ENCODE measurements at regions not wholly inside any gene's neighbourhood (a gene's known extent, or its start where the extent isn't known, plus 50 kb on each side); places are given as distances from the start of the nearest gene placed in this dataset.
A peak's percentile ranks its signal among the peaks of the same experiment; 100 is the strongest.

DNA sequence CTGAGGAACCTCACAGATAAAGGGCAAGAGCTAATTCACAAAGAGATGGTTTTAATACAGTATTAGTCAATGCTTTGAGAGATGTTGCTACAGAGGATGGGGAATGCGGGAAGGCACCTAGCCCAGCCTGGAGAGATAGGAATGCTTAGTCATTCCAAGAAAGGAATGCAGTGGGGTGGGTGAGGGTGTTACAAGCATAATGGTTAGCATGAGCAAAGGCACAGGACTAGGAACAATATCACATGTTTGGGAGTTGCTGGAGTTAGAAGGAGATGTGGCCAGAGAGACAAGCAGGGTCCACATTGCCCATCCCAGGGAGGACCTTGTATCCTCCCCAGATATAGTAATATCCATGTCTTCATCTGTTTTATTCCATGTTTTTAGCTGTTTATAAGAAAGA, 107.0 kb upstream of the OGFRL1 start:
- WGBS, 2 experiments (ENCODE audit: insufficient coverage in 1 of 2, insufficient read length in 1 of 2) = 40 to 51% methylated on average over 1 of the region's 1 CpG
- Mint-ChIP-seq H3K9me3 (no peaks in the 10 kb centered on the region), H3K36me3 (ENCODE audit: low read depth) (no peaks in the 10 kb centered on the region), H3K27ac (peak overlapping the region; percentile 76), H3K4me1 (peaks cover 15% of the 10 kb centered on the region), H3K27me3 (ENCODE audit: insufficient read depth) (no peaks in the 10 kb centered on the region), H3K4me3 (no peak overlapping the region)
- Histone ChIP-seq H3K9me3 (ENCODE audit: control insufficient read depth, low read length) (peaks cover 3% of the 10 kb centered on the region), H3K36me3 (ENCODE audit: control insufficient read depth, insufficient read depth, low read length) (no peaks in the 10 kb centered on the region), H3K9ac (ENCODE audit: extremely low read depth, low read length, poor library complexity, severe bottlenecking) (no peak overlapping the region), H3K27ac (ENCODE audit: low read depth, low read length) (no peak overlapping the region), H3K4me3 (ENCODE audit: low read length) (peak overlapping the region; percentile 4), H3K4me1 (ENCODE audit: control insufficient read depth, insufficient read depth, low read length) (peaks cover 10% of the 10 kb centered on the region), H3K27me3 (ENCODE audit: control insufficient read depth, insufficient read depth, low read length, poor library complexity, severe bottlenecking) (no peaks in the 10 kb centered on the region)
- DNase-seq = peak; percentile 83
- TF ChIP-seq, protein P1, sequence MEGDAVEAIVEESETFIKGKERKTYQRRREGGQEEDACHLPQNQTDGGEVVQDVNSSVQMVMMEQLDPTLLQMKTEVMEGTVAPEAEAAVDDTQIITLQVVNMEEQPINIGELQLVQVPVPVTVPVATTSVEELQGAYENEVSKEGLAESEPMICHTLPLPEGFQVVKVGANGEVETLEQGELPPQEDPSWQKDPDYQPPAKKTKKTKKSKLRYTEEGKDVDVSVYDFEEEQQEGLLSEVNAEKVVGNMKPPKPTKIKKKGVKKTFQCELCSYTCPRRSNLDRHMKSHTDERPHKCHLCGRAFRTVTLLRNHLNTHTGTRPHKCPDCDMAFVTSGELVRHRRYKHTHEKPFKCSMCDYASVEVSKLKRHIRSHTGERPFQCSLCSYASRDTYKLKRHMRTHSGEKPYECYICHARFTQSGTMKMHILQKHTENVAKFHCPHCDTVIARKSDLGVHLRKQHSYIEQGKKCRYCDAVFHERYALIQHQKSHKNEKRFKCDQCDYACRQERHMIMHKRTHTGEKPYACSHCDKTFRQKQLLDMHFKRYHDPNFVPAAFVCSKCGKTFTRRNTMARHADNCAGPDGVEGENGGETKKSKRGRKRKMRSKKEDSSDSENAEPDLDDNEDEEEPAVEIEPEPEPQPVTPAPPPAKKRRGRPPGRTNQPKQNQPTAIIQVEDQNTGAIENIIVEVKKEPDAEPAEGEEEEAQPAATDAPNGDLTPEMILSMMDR (conservative IDR thresholded peaks at IDR 0.05) = no peak

DNA sequence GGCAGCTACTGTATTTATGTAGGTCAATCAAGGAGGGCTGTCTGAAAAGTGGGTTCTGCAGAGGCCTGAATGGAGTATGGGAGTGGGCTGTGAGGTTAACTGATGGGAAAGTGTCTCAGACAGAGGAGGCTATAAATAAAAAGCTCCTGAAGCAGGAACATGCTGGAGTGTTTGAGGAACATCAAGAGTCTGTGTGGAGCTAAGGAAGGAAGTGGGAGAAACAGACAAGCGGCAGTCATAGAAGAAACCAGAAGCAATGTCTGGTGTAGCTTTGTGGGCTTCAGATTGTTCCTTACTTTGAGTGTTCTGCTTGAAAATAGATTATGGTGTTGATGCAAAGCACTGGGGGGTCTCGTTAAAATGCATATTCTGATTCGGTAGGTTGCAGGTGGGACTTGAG, 101.5 kb upstream of the OGFRL1 start:
- 85 to 86% methylated on average over 3 of the region's 3 CpGs for WGBS, 2 experiments (ENCODE audit: insufficient coverage in 1 of 2, insufficient read length in 1 of 2)
- TF ChIP-seq, protein P1 (conservative IDR thresholded peaks at IDR 0.05) = no peak
- Mint-ChIP-seq H3K4me1 (peaks cover 4% of the 10 kb centered on the region), H3K27ac (no peak overlapping the region), H3K36me3 (ENCODE audit: low read depth) (no peaks in the 10 kb centered on the region), H3K9me3 (no peaks in the 10 kb centered on the region), H3K27me3 (ENCODE audit: insufficient read depth) (no peaks in the 10 kb centered on the region), H3K4me3 (no peak overlapping the region)
- DNase-seq = no peak
- Histone ChIP-seq H3K4me1 (ENCODE audit: control insufficient read depth, insufficient read depth, low read length) (no peaks in the 10 kb centered on the region), H3K36me3 (ENCODE audit: control insufficient read depth, insufficient read depth, low read length) (no peaks in the 10 kb centered on the region), H3K9ac (ENCODE audit: extremely low read depth, low read length, poor library complexity, severe bottlenecking) (no peak overlapping the region), H3K27ac (ENCODE audit: low read depth, low read length) (no peak overlapping the region), H3K9me3 (ENCODE audit: control insufficient read depth, low read length) (peaks cover 3% of the 10 kb centered on the region), H3K27me3 (ENCODE audit: control insufficient read depth, insufficient read depth, low read length, poor library complexity, severe bottlenecking) (no peaks in the 10 kb centered on the region), H3K4me3 (ENCODE audit: low read length) (no peak overlapping the region)

DNA sequence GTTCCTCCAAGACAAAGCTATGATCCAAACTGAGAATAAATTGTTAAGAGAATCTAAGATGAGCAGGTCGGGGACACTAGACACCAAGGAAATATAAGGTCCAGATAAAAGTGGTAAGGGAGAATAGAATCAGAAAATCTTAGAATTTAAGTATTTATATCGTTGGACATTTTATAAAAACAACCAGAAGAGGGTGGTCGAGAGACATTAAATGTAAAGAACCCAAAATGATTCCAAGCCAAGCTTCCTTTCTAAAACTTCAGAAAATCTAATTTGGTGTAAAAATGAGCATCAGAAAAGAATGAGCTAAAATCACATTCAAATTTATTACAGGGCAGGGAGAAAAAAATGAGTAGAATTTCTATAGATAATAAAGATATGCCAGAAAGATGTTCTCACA, 97.8 kb upstream of the OGFRL1 start:
- no peak overlapping the region for H3K4me3 ChIP-seq (ENCODE audit: low read length)
- TF ChIP-seq, protein P1 (conservative IDR thresholded peaks at IDR 0.05) = peak; percentile 61
- H3K9me3 ChIP-seq (ENCODE audit: control insufficient read depth, low read length) = no peaks in the 10 kb centered on the region
- H3K27me3 ChIP-seq (ENCODE audit: control insufficient read depth, insufficient read depth, low read length, poor library complexity, severe bottlenecking) = no peaks in the 10 kb centered on the region
- no peaks in the 10 kb centered on the region for H3K4me1 ChIP-seq (ENCODE audit: control insufficient read depth, insufficient read depth, low read length)
- H3K27ac ChIP-seq (ENCODE audit: low read depth, low read length) = no peak overlapping the region
- WGBS, 2 experiments (ENCODE audit: insufficient coverage in 1 of 2, insufficient read length in 1 of 2) = 50 to 72% methylated on average over 1 to 3 of the region's 3 CpGs
- H3K4me3 Mint-ChIP-seq = no peak overlapping the region
- no peak overlapping the region for H3K9ac ChIP-seq (ENCODE audit: extremely low read depth, low read length, poor library complexity, severe bottlenecking)
- no peaks in the 10 kb centered on the region for H3K4me1 Mint-ChIP-seq
- no peaks in the 10 kb centered on the region for H3K9me3 Mint-ChIP-seq
- H3K27me3 Mint-ChIP-seq (ENCODE audit: insufficient read depth) = no peaks in the 10 kb centered on the region
- H3K36me3 Mint-ChIP-seq (ENCODE audit: low read depth) = no peaks in the 10 kb centered on the region
- DNase-seq = no peak
- H3K27ac Mint-ChIP-seq = no peak overlapping the region
- no peaks in the 10 kb centered on the region for H3K36me3 ChIP-seq (ENCODE audit: control insufficient read depth, insufficient read depth, low read length)

Data from endodermal cell (in vitro differentiated cells).